AG04450 (cell line): ENCODE measurements at regions not wholly inside any gene's neighbourhood (a gene's known extent, or its start where the extent isn't known, plus 50 kb on each side); places are given as distances from the start of the nearest gene placed in this dataset.

Source experiments
- CTCF ChIA-PET: fragments of 300-600, 350-600 bp; formaldehyde crosslinking; extraction: SDS; loops from one replicate; lab custom pipeline; 2022; ENCODE audit warnings: antibody characterized with exemption, inconsistent platforms; lab: Charles Lee
- POLR2A ChIA-PET: fragments of 350-600 bp; formaldehyde crosslinking; extraction: SDS; loops from one replicate; lab custom pipeline; 2021; ENCODE audit warnings: antibody characterized with exemption, inconsistent platforms; lab: Yijun Ruan, JAX
- DNase-seq: peaks from one replicate; pipeline ENCODE4 v3.0.0-alpha.2; 2011; ENCODE audit warnings: low read depth, low spot score
- H3K27ac ChIP-seq: one replicate; pipeline ENCODE4 v1.5.1; 2012; ENCODE audit warnings: low read depth, low read length, control low read depth
- H3K27me3 ChIP-seq: one replicate; pipeline ENCODE4 v1.6.0; 2012; ENCODE audit warnings: low read length; ENCODE audit not compliant: control insufficient read depth, insufficient read depth
- H3K4me3 ChIP-seq: 2 replicates; pipeline ENCODE4 v1.5.1; 2011; ENCODE audit warnings: mild to moderate bottlenecking, low read depth, low read length, control low read depth
- H3K9me3 ChIP-seq: 2 replicates; pipeline ENCODE4 v1.5.1; 2012; ENCODE audit warnings: low read length; ENCODE audit not compliant: control insufficient read depth, insufficient read depth
- CTCF ChIP-seq: IDR thresholded peaks from 2 replicates; pipeline ENCODE4 v1.5.1; 2011; ENCODE audit warnings: low read depth, low read length, control low read depth, inconsistent platforms

GRCh38 chr14:61866932-61867920 lies 105.0 kb downstream of the SNAPC1 start:
- no peak overlapping the region for H3K27ac ChIP-seq
- H3K9me3 ChIP-seq: peaks cover 8% of the 10 kb centered on the region; the same call in 1 of the 2 replicates
- no peak overlapping the region for H3K4me3 ChIP-seq
- POLR2A ChIA-PET: no interaction called here
- CTCF ChIA-PET: interaction anchor here (0.6 kb wide), 2 partner anchors 84 to 1836 kb away, joined by 3 to 4 read pairs; no protein-coding TSS in a partner anchor
- no peaks in the 10 kb centered on the region for H3K27me3 ChIP-seq
- no peak for DNase-seq
- no peak for TF ChIP-seq CTCF

GRCh38 chr14:61868846-61869245 lies 106.6 kb downstream of the SNAPC1 start:
- POLR2A ChIA-PET: no interaction called here
- no peak for DNase-seq
- Histone ChIP-seq H3K4me3 (no peak overlapping the region), H3K9me3 (peaks cover 8% of the 10 kb centered on the region; the same call in 1 of the 2 replicates), H3K27ac (no peak overlapping the region), H3K27me3 (no peaks in the 10 kb centered on the region)
- no peak for TF ChIP-seq CTCF
- CTCF ChIA-PET: interaction anchor here (0.7 kb wide), 1 partner anchor 8 kb away, joined by 3 read pairs; no protein-coding TSS in a partner anchor

GRCh38 chr14:61870163-61870562 lies 107.9 kb downstream of the SNAPC1 start:
- POLR2A ChIA-PET: no interaction called here

GRCh38 chr14:61872452-61872851 lies 110.2 kb downstream of the SNAPC1 start:
- DNase-seq: no peak

More at GRCh38 chr14:61870163-61870562, 107.9 kb downstream of the SNAPC1 start:
- CTCF ChIA-PET: no interaction called here
- Histone ChIP-seq H3K27ac (no peak overlapping the region), H3K27me3 (no peaks in the 10 kb centered on the region), H3K4me3 (no peak overlapping the region), H3K9me3 (no peaks in the 10 kb centered on the region)
- DNase-seq: no peak
- no peak for TF ChIP-seq CTCF

More at GRCh38 chr14:61872452-61872851, 110.2 kb downstream of the SNAPC1 start:
- CTCF ChIA-PET: no interaction called here
- TF ChIP-seq CTCF: no peak
- Histone ChIP-seq H3K27ac (no peak overlapping the region), H3K27me3 (peaks cover 10% of the 10 kb centered on the region), H3K4me3 (no peak overlapping the region), H3K9me3 (no peaks in the 10 kb centered on the region)
- POLR2A ChIA-PET: no interaction called here
